ENCODE measurements at regions not wholly inside any gene's neighbourhood (a gene's known extent, or its start where the extent isn't known, plus 50 kb on each side); places are given as distances from the start of the nearest gene placed in this dataset.
"Not testable (repeated sequence)": the region's sequence is repeated elsewhere in the genome, so short reads cannot be mapped to it uniquely, and the experiment has no call there.

DNA sequence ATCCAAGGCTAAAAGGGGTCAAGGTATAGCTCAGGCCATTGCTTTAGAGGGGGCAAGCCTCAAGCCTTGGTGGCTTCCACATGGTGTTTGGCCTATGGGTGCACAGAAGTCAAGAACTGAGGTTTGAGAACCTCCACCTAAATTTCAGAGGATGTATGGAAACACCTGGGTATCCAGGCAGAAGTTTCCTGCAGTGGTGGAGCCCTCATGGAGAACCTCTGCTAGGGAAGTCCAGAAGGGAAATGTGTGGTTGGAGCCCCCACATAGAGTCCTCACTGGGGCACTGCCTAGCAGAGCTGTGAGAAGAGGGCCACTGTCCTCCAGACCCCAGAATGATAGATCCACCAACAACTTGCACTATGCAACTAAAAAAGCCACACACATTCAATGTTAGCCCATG lies 678.7 kb upstream of the ADGRB3 start:
- TF ChIP-seq, protein P1, sequence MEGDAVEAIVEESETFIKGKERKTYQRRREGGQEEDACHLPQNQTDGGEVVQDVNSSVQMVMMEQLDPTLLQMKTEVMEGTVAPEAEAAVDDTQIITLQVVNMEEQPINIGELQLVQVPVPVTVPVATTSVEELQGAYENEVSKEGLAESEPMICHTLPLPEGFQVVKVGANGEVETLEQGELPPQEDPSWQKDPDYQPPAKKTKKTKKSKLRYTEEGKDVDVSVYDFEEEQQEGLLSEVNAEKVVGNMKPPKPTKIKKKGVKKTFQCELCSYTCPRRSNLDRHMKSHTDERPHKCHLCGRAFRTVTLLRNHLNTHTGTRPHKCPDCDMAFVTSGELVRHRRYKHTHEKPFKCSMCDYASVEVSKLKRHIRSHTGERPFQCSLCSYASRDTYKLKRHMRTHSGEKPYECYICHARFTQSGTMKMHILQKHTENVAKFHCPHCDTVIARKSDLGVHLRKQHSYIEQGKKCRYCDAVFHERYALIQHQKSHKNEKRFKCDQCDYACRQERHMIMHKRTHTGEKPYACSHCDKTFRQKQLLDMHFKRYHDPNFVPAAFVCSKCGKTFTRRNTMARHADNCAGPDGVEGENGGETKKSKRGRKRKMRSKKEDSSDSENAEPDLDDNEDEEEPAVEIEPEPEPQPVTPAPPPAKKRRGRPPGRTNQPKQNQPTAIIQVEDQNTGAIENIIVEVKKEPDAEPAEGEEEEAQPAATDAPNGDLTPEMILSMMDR (IDR thresholded peaks at IDR 0.05; ENCODE audit: low read depth, low read length), result no peak
- no peak overlapping the region for H3K4me3 ChIP-seq (ENCODE audit: low read depth, low read length)
- no peak overlapping the region for H3K27ac ChIP-seq
- no peaks in the 10 kb centered on the region for H3K36me3 ChIP-seq
- no peaks in the 10 kb centered on the region for H3K27me3 ChIP-seq (ENCODE audit: insufficient read depth, low read depth, severe bottlenecking)
- no peak for DNase-seq
- H3K9me3 ChIP-seq (ENCODE audit: severe bottlenecking), result no peaks in the 10 kb centered on the region

DNA sequence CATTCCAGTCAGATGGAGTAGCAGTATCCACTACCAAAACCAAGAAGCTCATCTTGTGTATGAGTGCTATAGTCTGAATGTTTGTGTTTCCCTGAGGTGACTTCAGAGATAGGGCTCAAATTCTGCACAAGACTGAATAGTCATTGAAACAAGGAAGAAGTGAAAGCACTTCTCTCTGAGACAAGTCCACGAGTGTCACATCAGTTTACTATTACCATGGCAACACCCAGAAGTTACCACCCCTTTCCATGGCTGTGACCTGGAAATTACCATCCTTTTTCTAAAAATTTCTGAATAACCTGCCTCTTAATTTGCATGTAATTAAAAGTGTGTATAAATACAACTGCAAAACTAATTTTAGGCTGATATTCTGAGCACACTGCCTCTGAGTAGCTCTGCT lies 682.1 kb upstream of the ADGRB3 start:
- DNase-seq, result no peak
- Histone ChIP-seq H3K27me3 (ENCODE audit: insufficient read depth, low read depth, severe bottlenecking) (no peaks in the 10 kb centered on the region), H3K36me3 (no peaks in the 10 kb centered on the region), H3K9me3 (ENCODE audit: severe bottlenecking) (no peaks in the 10 kb centered on the region), H3K4me3 (ENCODE audit: low read depth, low read length) (no peak overlapping the region), H3K27ac (no peak overlapping the region)
- TF ChIP-seq, protein P1 (IDR thresholded peaks at IDR 0.05; ENCODE audit: low read depth, low read length), result no peak

DNA sequence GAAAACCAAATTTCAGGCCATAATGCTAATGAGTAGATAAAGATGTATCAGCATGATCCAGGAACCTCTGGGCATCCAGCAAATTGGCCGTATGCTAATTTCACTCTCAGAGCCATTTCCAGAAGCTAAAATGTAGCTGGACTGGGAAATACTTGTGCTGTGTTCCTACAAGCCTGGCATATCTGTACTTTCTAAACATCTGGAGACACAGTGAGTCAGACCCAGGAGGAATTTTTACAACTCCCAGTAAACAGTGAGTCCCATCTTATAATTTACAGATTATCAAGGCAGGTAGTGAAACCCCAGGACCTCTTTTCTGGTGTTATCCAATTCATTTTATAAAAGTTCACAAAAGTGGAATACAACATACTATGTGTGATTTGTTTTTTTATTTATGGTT lies 683.0 kb upstream of the ADGRB3 start:
- H3K4me3 ChIP-seq (ENCODE audit: low read depth, low read length), result no peak overlapping the region
- H3K27me3 ChIP-seq (ENCODE audit: insufficient read depth, low read depth, severe bottlenecking), result no peaks in the 10 kb centered on the region
- H3K36me3 ChIP-seq, result no peaks in the 10 kb centered on the region
- H3K9me3 ChIP-seq (ENCODE audit: severe bottlenecking), result no peaks in the 10 kb centered on the region
- H3K27ac ChIP-seq, result no peak overlapping the region
- no peak for DNase-seq
- TF ChIP-seq, protein P1 (IDR thresholded peaks at IDR 0.05; ENCODE audit: low read depth, low read length), result no peak

DNA sequence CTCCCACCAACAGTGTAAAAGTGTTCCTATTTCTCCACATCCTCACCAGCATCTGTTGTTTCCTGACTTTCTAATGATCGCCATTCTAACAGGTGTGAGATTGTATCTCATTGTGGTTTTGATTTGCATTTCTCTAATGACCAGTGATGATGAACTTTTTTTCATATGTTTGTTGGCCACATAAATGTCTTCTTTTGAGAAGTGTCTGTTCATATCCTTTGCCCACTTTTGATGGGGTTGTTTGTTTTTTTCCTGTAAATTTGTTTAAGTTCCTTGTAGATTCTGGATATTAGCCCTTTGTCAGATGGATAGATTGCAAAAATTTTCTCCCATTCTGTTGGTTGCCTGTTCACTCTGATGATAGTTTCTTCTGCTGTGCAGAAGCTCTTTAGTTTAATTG lies 687.3 kb upstream of the ADGRB3 start:
- not testable (repeated sequence) for H3K4me3 ChIP-seq (ENCODE audit: low read depth, low read length); H3K27ac ChIP-seq; H3K9me3 ChIP-seq (ENCODE audit: severe bottlenecking); H3K36me3 ChIP-seq; DNase-seq; H3K27me3 ChIP-seq (ENCODE audit: insufficient read depth, low read depth, severe bottlenecking)

DNA sequence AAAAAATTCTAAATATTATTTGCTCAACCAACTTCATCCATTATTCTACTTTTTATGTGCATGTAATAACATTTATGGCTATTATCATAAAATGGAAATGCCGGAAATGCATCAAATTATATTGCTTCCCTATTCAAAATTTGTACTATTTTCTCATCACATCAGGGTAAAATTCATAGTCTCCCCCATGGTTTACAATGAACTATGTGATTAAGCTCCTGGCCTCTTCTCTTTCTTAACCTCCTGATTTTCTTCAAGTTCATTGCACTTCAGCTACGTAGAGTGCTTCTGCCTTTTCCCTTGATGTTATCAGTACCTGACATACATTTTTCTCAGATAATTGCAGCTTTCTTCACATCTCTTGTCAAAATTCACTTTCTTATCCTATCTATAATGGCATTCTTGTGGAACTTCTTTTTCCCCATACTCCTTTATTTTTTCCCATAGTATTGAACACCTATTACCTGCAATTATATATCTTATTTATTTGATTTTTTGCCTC lies 699.1 kb upstream of the ADGRB3 start:
- H3K4me3 ChIP-seq (ENCODE audit: low read depth, low read length), result no peak overlapping the region
- no peak for DNase-seq
- H3K27me3 ChIP-seq (ENCODE audit: insufficient read depth, low read depth, severe bottlenecking), result no peaks in the 10 kb centered on the region
- H3K36me3 ChIP-seq, result no peaks in the 10 kb centered on the region
- TF ChIP-seq, protein P1 (IDR thresholded peaks at IDR 0.05; ENCODE audit: low read depth, low read length), result no peak
- H3K27ac ChIP-seq, result no peak overlapping the region
- no peaks in the 10 kb centered on the region for H3K9me3 ChIP-seq (ENCODE audit: severe bottlenecking)

DNA sequence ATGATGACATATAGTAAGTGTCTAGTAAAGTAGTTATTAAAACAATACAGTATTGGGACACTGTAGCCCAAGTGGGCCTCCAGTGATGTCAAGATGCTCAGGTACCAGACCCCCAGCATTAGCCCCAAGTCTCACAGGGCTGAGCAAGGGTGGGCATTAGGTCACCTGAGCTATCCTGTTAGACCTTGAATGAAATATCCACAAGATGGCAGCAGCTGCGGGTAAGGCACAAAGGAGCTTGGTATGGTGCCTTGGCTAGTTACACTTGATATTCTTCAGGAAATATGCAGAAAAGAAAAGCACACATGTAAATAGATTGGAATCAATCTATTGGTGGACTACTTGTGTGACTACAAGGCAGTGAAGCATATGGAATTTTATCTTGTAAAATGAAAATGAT lies 701.8 kb upstream of the ADGRB3 start:
- peak; percentile 26 for DNase-seq
- TF ChIP-seq, protein P1 (IDR thresholded peaks at IDR 0.05; ENCODE audit: low read depth, low read length), result peak; percentile 28; the same call in 1 of the 2 replicates
- Histone ChIP-seq H3K36me3 (no peaks in the 10 kb centered on the region), H3K4me3 (ENCODE audit: low read depth, low read length) (no peak overlapping the region), H3K9me3 (ENCODE audit: severe bottlenecking) (no peaks in the 10 kb centered on the region), H3K27me3 (ENCODE audit: insufficient read depth, low read depth, severe bottlenecking) (no peaks in the 10 kb centered on the region), H3K27ac (no peak overlapping the region)

DNA sequence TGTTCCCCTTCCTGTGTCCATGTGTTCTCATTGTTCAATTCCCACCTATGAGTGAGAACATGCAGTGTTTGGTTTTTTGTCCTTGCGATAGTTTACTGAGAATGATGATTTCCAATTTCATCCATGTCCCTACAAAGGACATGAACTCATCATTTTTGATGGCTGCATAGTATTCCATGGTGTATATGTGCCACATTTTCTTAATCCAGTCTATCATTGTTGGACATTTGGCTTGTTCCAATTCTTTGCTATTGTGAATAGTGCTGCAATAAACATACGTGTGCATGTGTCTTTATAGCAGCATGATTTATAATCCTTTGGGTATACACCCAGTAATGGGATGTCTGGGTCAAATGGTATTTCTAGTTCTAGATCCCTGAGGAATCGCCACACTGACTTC lies 712.5 kb upstream of the ADGRB3 start:
- not testable (repeated sequence) for H3K27ac ChIP-seq; H3K27me3 ChIP-seq (ENCODE audit: insufficient read depth, low read depth, severe bottlenecking); H3K36me3 ChIP-seq; DNase-seq; H3K4me3 ChIP-seq (ENCODE audit: low read depth, low read length); H3K9me3 ChIP-seq (ENCODE audit: severe bottlenecking)

DNA sequence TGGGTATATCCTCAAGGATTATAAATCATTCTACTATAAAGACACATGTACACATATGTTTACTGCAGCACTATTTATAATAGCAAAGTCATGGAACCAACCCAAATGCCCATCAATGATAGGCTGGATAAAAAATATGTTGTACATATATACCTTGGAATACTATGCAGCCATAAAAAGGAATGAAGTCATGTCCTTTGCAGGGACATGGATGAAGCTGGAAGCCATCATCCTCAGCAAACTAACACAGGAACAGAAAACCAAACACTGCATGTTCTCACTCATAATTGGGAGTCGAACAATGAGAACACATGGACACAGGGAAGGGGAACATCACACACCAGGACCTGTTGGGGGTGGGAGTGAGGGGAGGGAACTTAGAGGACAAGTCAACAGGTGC lies 715.0 kb upstream of the ADGRB3 start:
- H3K27ac ChIP-seq; H3K36me3 ChIP-seq; H3K27me3 ChIP-seq (ENCODE audit: insufficient read depth, low read depth, severe bottlenecking); H3K4me3 ChIP-seq (ENCODE audit: low read depth, low read length); H3K9me3 ChIP-seq (ENCODE audit: severe bottlenecking); DNase-seq: not testable (repeated sequence)
